H9 (cell line): ENCODE measurements at regions not wholly inside any gene's neighbourhood (a gene's known extent, or its start where the extent isn't known, plus 50 kb on each side); places are given as distances from the start of the nearest gene placed in this dataset.

Experiments used
- DNase-seq: peaks from one replicate; pipeline ENCODE4 v3.0.0-alpha.2; 2017
- H2AFZ ChIP-seq: one replicate; pipeline ENCODE4 v1.6.1; 2013; ENCODE audit warnings: mild to moderate bottlenecking, low read length, control low read depth, moderate library complexity
- H2AK5ac ChIP-seq: 2 replicates; pipeline ENCODE4 v1.6.1; 2013; ENCODE audit warnings: low read length, control low read depth, mixed read lengths; ENCODE audit not compliant: insufficient read length
- H2BK120ac ChIP-seq: one replicate; pipeline ENCODE4 v1.6.1; 2013; ENCODE audit warnings: low read depth, mild to moderate bottlenecking, low read length, control low read depth, inconsistent platforms; ENCODE audit not compliant: poor library complexity, severe bottlenecking
- H2BK12ac ChIP-seq: 2 replicates; pipeline ENCODE4 v1.6.1; 2013; ENCODE audit warnings: low read length, control low read depth, mixed read lengths, low read depth; ENCODE audit not compliant: insufficient read length
- H2BK15ac ChIP-seq: 2 replicates; pipeline ENCODE4 v1.6.1; 2013; ENCODE audit warnings: low read depth, low read length, control low read depth
- H2BK20ac ChIP-seq: one replicate; pipeline ENCODE4 v1.6.1; 2013; ENCODE audit warnings: low read depth, mild to moderate bottlenecking, low read length, control low read depth, inconsistent platforms; ENCODE audit not compliant: poor library complexity, severe bottlenecking
- H2BK5ac ChIP-seq: 2 replicates; pipeline ENCODE4 v1.6.1; 2013; ENCODE audit warnings: low read length, control low read depth, mixed read lengths; ENCODE audit not compliant: insufficient read length
- H3K14ac ChIP-seq: 2 replicates; pipeline ENCODE4 v1.6.1; 2013; ENCODE audit warnings: low read length, control low read depth; ENCODE audit not compliant: insufficient read depth
- H3K18ac ChIP-seq: 2 replicates; pipeline ENCODE4 v1.6.1; 2013; ENCODE audit warnings: low read depth, mild to moderate bottlenecking, mixed read lengths, low read length, control low read depth; ENCODE audit not compliant: insufficient read length
- H3K23ac ChIP-seq: 2 replicates; pipeline ENCODE4 v1.6.1; 2013; ENCODE audit warnings: low read length, control low read depth, mixed read lengths, low read depth; ENCODE audit not compliant: insufficient read length
- H3K23me2 ChIP-seq: 2 replicates; pipeline ENCODE4 v1.6.1; 2013; ENCODE audit warnings: low read depth, mild to moderate bottlenecking, mixed read lengths, low read length, control low read depth; ENCODE audit not compliant: insufficient read length, poor library complexity, severe bottlenecking
- H3K27ac ChIP-seq: 2 replicates; pipeline ENCODE4 v1.5.1; 2013; ENCODE audit warnings: low read length, control low read depth, mixed read lengths, low read depth; ENCODE audit not compliant: insufficient read length
- H3K27me3 ChIP-seq: 2 replicates; pipeline ENCODE4 v1.6.1; 2013; ENCODE audit warnings: low read length, control low read depth, inconsistent platforms; ENCODE audit not compliant: insufficient read depth
- H3K4ac ChIP-seq: 2 replicates; pipeline ENCODE4 v1.6.1; 2013; ENCODE audit warnings: low read depth, mild to moderate bottlenecking, control low read depth, inconsistent platforms, low read length, moderate library complexity
- H3K4me1 ChIP-seq: 2 replicates; pipeline ENCODE4 v1.6.1; 2013; ENCODE audit warnings: low read length, control low read depth, inconsistent platforms; ENCODE audit not compliant: insufficient read depth
- H3K4me2 ChIP-seq: 2 replicates; pipeline ENCODE4 v1.6.1; 2013; ENCODE audit warnings: low read length, control low read depth, mixed read lengths; ENCODE audit not compliant: insufficient read length, insufficient read depth
- H3K56ac ChIP-seq: 2 replicates; pipeline ENCODE4 v1.6.1; 2013; ENCODE audit warnings: low read depth, mild to moderate bottlenecking, mixed read lengths, low read length, control low read depth; ENCODE audit not compliant: insufficient read length
- H3K79me1 ChIP-seq: 2 replicates; pipeline ENCODE4 v1.6.1; 2013; ENCODE audit warnings: low read depth, mild to moderate bottlenecking, moderate library complexity, low read length, control low read depth, inconsistent platforms; ENCODE audit not compliant: insufficient read depth, poor library complexity, severe bottlenecking
- H3K79me2 ChIP-seq: 2 replicates; pipeline ENCODE4 v1.6.1; 2013; ENCODE audit warnings: low read length, control low read depth, inconsistent platforms; ENCODE audit not compliant: insufficient read depth
- H3K9ac ChIP-seq: 2 replicates; pipeline ENCODE4 v1.6.1; 2013; ENCODE audit warnings: low read length, control low read depth, mixed read lengths; ENCODE audit not compliant: insufficient read length; ENCODE audit errors: extremely low read depth
- H3K9me3 ChIP-seq: one replicate; pipeline ENCODE4 v1.6.1; 2013; ENCODE audit warnings: low read depth, low read length, inconsistent platforms; ENCODE audit not compliant: control insufficient read depth
- H3T11ph ChIP-seq: one replicate; pipeline ENCODE4 v1.6.1; 2013; ENCODE audit warnings: mild to moderate bottlenecking, low read length, control low read depth, inconsistent platforms
- H4K20me1 ChIP-seq: one replicate; pipeline ENCODE4 v1.6.1; 2013; ENCODE audit not compliant: control insufficient read depth, insufficient read length, insufficient read depth
- H4K5ac ChIP-seq: 2 replicates; pipeline ENCODE4 v1.6.1; 2013; ENCODE audit warnings: low read depth, mild to moderate bottlenecking, mixed read lengths, low read length, control low read depth; ENCODE audit not compliant: insufficient read length
- H4K8ac ChIP-seq: replicated peaks from 2 replicates; pipeline ENCODE4 v1.6.1; 2013; ENCODE audit warnings: low read length, control low read depth, mixed read lengths, low read depth; ENCODE audit not compliant: insufficient read length
- H4K91ac ChIP-seq: 2 replicates; pipeline ENCODE4 v1.6.1; 2013; ENCODE audit warnings: low read depth, mild to moderate bottlenecking, moderate library complexity, mixed read lengths, low read length, control low read depth; ENCODE audit not compliant: insufficient read length
- H3K27ac Mint-ChIP-seq, 3 experiments: 2 replicates in 2 of 3; 3 replicates in 1 of 3; pipeline ENCODE4 v1.8.0; 2020 to 2021; ENCODE audit warnings: mixed read lengths in 3 of 3, mild to moderate bottlenecking in 1 of 3, moderate library complexity in 1 of 3
- H3K27me3 Mint-ChIP-seq: 2 replicates; pipeline ENCODE4 v1.8.0; 2021; ENCODE audit warnings: low read depth, mild to moderate bottlenecking, moderate library complexity, mixed read lengths
- H3K36me3 Mint-ChIP-seq, 3 experiments: 2 replicates in 2 of 3; 3 replicates in 1 of 3; pipeline ENCODE4 v1.8.0; 2020 to 2021; ENCODE audit warnings: low read depth in 3 of 3, mixed read lengths in 3 of 3; ENCODE audit not compliant: insufficient read depth in 1 of 3
- H3K4me1 Mint-ChIP-seq, 2 experiments: 2 replicates each; pipeline ENCODE4 v1.8.0; 2020; ENCODE audit warnings: mixed read lengths in 2 of 2
- H3K4me3 Mint-ChIP-seq, 2 experiments: 2 replicates in 1 of 2; 3 replicates in 1 of 2; pipeline ENCODE4 v1.8.0; 2020 to 2021; ENCODE audit warnings: mild to moderate bottlenecking in 2 of 2, mixed read lengths in 2 of 2, moderate library complexity in 1 of 2
- H3K9me3 Mint-ChIP-seq, 2 experiments: 2 replicates in 1 of 2; 3 replicates in 1 of 2; pipeline ENCODE4 v1.8.0; 2020; ENCODE audit warnings: mild to moderate bottlenecking in 2 of 2, mixed read lengths in 2 of 2, moderate library complexity in 1 of 2
- CTCF ChIP-seq: fragments of 200-600 bp; sonication (generic); conservative IDR thresholded peaks from 3 replicates; pipeline ENCODE4 v1.8.0; 2021; ENCODE audit warnings: antibody characterized with exemption, mild to moderate bottlenecking
- WGBS: extraction: QIAGEN DNeasy Blood & Tissue Kit; methylation state at CpG from one replicate; pipeline ENCODE4 v1.1.7; 2013; ENCODE audit warnings: missing lambda C conversion rate, low lambda C conversion rate, mixed read lengths; ENCODE audit not compliant: insufficient read length; ENCODE audit errors: extremely low coverage; 5-methylcytosine and 5-hydroxymethylcytosine counted together

- Histone ChIP-seq H3K4me2 (no peak overlapping the region), H4K20me1 (no peaks in the 10 kb centered on the region), H3K79me2 (no peaks in the 10 kb centered on the region), H3K27ac (no peak overlapping the region), H4K5ac (no peak overlapping the region), H3K23ac (no peak overlapping the region), H3T11ph (no peak overlapping the region), H2BK12ac (no peak overlapping the region), H3K18ac (no peak overlapping the region), H3K27me3 (no peaks in the 10 kb centered on the region), H3K4ac (no peak overlapping the region), H4K8ac (no peak overlapping the region), H2BK20ac (no peak overlapping the region), H3K4me1 (no peaks in the 10 kb centered on the region), H3K9ac (no peak overlapping the region), H2AFZ (no peak overlapping the region), H4K91ac (no peak overlapping the region), H3K23me2 (peaks cover 2% of the 10 kb centered on the region), H2BK120ac (no peak overlapping the region), H3K14ac (no peak overlapping the region), H3K79me1 (no peaks in the 10 kb centered on the region), H2BK15ac (no peak overlapping the region), H3K56ac (no peak overlapping the region), H3K9me3 (no peaks in the 10 kb centered on the region), H2AK5ac (no peak overlapping the region), H2BK5ac (no peak overlapping the region)
- WGBS = no CpG with 5 or more reads among the region's 5 CpGs
- no peak for DNase-seq
- no peak for TF ChIP-seq CTCF
- H3K27me3 Mint-ChIP-seq = no peaks in the 10 kb centered on the region
- H3K36me3 Mint-ChIP-seq = no peaks in the 10 kb centered on the region
- peaks cover 0 to 13% of the 10 kb centered on the region in 2 experiments; a peak in 4 of 5 replicates for H3K9me3 Mint-ChIP-seq
- H3K27ac Mint-ChIP-seq = no peak overlapping the region
- H3K4me1 Mint-ChIP-seq = no peaks in the 10 kb centered on the region
- no peak overlapping the region for H3K4me3 Mint-ChIP-seq
Measured at GRCh38 chr20:46823271-46823751, 71.3 kb upstream of the EYA2 start.
